Astrocyte of the cerebellum (primary cell): ENCODE measurements at regions not wholly inside any gene's neighbourhood (a gene's known extent, or its start where the extent isn't known, plus 50 kb on each side); places are given as distances from the start of the nearest gene placed in this dataset.

Source experiments
- DNase-seq: peaks from one replicate; pipeline ENCODE4 v3.0.0-alpha.2; 2011; ENCODE audit warnings: low read depth
- H3K4me3 ChIP-seq: 2 replicates; pipeline ENCODE4 v1.5.1; 2011; ENCODE audit warnings: mild to moderate bottlenecking, low read depth, low read length, moderate library complexity
- CTCF ChIP-seq: IDR thresholded peaks from 2 replicates; pipeline ENCODE4 v1.5.1; 2012; ENCODE audit warnings: low read length, low read depth, moderate library complexity, mild to moderate bottlenecking; ENCODE audit errors: missing control alignments
- in situ Hi-C: cut with HindIII; loops from 2 replicates; pipeline ENCODE4 v1.10.0; 2017; ENCODE audit warnings: low sequenced_read_pairs

- TF ChIP-seq CTCF: no peak
- DNase-seq: no peak
Measured at GRCh38 chr12:91344408-91344807, 161.8 kb upstream of the DCN start.

DNA sequence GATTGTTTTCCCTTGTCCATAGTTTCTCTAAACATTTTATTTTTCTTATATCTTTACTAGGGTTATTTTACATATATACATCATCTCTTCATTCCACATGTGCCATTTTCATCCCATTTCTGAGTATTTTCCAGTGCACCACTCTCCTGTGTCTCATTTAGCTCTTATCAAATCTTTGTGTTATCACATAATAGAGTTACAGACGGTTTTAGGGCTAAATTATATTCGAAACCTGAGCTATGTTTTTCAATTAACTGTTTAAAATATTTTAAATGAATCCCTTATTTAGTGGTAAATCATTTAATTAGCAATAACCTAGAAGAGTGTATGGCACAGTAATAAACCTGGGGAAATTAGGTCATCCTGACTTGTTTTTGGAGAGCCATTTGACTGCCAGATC is 160.4 kb upstream of the DCN start:
- H3K4me3 ChIP-seq: no peak overlapping the region
- no peak for TF ChIP-seq CTCF
- in situ Hi-C loops: loop anchor here (25.0 kb wide), 1 partner anchor 356 kb away; no protein-coding TSS in a partner anchor
- DNase-seq: no peak

More at GRCh38 chr12:91344408-91344807, 161.8 kb upstream of the DCN start:
- in situ Hi-C loops: loop anchor here (25.0 kb wide), 1 partner anchor 357 kb away; no protein-coding TSS in a partner anchor
- H3K4me3 ChIP-seq: no peak overlapping the region

GRCh38 chr12:91339106-91339505 is 156.5 kb upstream of the DCN start:
- TF ChIP-seq CTCF: no peak
- DNase-seq: no peak
- in situ Hi-C loops: loop anchor here (25.0 kb wide), 1 partner anchor 352 kb away; no protein-coding TSS in a partner anchor
- H3K4me3 ChIP-seq: no peak overlapping the region

- in situ Hi-C loops: loop anchor here (25.0 kb wide), 1 partner anchor 348 kb away; no protein-coding TSS in a partner anchor
- H3K4me3 ChIP-seq: no peak overlapping the region
- DNase-seq: no peak
- TF ChIP-seq CTCF: no peak
Measured at GRCh38 chr12:91335699-91336098, 153.1 kb upstream of the DCN start.

- no peak for DNase-seq
- no peak overlapping the region for H3K4me3 ChIP-seq
- in situ Hi-C loops: loop anchor here (25.0 kb wide), 1 partner anchor 347 kb away; no protein-coding TSS in a partner anchor
- no peak for TF ChIP-seq CTCF
Measured at GRCh38 chr12:91333966-91334365, 151.3 kb upstream of the DCN start.

GRCh38 chr12:91332302-91332701 is 149.7 kb upstream of the DCN start:
- in situ Hi-C loops: loop anchor here (25.0 kb wide), 1 partner anchor 345 kb away; no protein-coding TSS in a partner anchor
- TF ChIP-seq CTCF: no peak
- no peak for DNase-seq

More at GRCh38 chr12:91332302-91332701, 149.7 kb upstream of the DCN start:
- H3K4me3 ChIP-seq: no peak overlapping the region
